Activated CD8-positive, alpha-beta memory T cell treated with anti-CD3 and anti-CD28 coated beads, Interleukin-2, amount 50 U/mL, for 48 hours (primary cell): ENCODE measurements at regions not wholly inside any gene's neighbourhood (a gene's known extent, or its start where the extent isn't known, plus 50 kb on each side); places are given as distances from the start of the nearest gene placed in this dataset.
"Not testable (repeated sequence)": the region's sequence is repeated elsewhere in the genome, so short reads cannot be mapped to it uniquely, and the experiment has no call there.

Experiments used
- DNase-seq: peaks from one replicate; pipeline ENCODE4 v3.0.0-alpha.2; 2020

DNA sequence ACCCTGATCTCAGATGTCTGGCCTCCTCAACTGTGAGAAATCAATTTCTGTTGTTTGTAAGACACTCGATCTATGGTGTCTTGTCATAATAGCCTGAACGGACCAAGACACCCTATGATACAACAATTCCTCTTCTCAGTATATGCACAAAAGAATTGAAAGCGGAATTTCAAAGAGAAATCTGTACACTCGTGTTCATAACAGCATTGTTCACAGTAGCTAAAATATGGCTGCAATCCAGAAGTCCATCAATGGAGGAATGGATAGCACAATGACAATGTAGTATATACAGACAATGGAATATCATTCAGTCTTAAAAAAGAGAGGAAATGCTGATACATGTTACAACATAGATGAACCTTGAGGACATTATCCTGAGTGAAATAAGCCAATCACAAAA, 354.6 kb downstream of the SFMBT2 start:
- no peak for DNase-seq

GRCh38 chr10:7054915-7055314, 355.9 kb downstream of the SFMBT2 start:
- no peak for DNase-seq

DNA sequence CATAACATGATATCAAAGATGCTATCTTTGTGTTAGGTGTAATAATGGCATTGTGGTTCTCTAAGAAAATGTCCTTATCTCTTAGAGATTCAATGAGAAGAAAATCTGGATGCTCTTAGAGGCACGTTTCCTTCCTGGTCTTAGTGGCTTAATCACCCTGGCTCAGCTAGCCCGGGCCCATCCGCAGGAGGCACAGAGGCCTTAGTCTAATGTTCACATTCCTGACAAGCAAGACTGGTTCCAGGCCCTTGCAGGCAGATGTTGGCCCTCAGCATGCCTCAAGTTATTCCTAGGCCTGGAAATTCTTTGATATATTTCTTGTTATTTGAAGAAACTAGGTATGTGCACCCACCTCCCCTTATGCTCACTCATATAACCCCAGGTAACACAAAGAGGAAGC, 357.6 kb downstream of the SFMBT2 start:
- DNase-seq: no peak

GRCh38 chr10:7050024-7050423, 360.8 kb downstream of the SFMBT2 start:
- DNase-seq: not testable (repeated sequence)

DNA sequence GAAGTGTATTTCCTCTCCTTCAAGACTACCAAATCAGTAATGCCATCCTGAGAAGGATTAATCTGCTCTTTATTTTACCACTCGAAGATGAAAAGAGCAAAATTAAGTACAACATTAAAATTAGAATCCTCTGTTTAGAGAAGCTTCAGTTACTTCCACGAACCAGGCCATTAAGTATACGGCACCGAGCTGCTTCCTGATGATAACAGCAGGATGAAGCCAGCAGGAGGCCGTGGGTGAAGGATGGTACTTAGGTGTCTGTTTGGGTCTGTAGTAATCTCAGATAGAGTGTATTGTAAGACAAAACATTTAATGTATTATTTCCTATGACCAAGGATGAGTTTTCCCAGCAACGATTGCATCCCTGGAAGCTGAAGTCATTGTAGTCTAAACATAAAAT, 362.8 kb downstream of the SFMBT2 start:
- no peak for DNase-seq

DNA sequence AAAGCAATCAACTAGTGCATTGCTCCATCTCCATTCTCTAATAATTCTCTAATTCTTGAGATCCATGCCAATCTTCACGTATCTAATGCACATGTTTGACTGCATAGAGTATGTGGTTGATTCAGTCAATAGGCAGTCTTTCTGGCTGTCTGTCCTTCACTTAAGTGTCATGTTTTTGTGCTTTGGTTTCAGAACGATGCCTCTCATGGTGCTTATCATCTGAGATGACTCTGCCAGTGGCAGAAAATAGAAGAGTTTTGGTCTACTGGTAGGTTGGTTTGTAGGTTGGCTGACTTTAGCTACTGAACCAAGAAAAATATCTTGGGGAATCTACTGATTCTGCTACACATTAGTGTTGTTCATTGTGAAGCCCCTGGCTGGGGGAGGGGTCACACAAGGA, 364.2 kb downstream of the SFMBT2 start:
- DNase-seq: no peak

DNA sequence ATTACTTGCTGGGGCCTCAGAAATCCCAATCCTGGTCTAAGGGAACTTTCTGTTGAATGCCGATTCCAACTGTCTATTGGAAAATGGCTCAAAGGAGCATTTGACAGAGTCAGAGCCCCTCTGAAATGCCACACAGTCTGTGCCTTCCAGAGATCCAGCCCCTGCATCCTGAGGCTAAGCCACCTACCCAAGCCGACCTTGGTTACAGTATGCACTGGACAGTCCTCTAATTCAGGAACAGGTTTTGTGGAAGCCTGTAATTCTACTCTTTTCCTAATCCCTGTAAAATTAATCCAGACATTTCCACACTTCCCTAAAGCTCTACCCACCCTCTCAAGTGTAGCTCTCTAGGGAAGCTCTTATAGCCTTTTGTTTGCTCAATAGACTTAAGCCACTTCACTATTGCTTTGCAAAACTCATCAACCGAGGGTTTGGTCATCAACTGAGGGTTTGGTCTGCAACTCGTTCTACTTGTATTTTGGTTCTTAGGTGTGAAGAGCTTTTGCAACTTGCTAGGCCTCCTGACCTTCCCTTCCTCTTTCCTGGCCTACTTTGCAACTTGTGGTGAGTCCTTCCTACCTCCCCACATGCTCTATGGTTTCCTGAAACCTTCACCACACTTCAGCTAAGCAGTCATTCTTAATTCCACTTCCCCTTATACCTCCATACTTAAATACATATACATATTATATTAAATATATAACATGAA, 364.8 kb downstream of the SFMBT2 start:
- DNase-seq: no peak

GRCh38 chr10:7043055-7043653, 367.7 kb downstream of the SFMBT2 start:
- no peak for DNase-seq

DNA sequence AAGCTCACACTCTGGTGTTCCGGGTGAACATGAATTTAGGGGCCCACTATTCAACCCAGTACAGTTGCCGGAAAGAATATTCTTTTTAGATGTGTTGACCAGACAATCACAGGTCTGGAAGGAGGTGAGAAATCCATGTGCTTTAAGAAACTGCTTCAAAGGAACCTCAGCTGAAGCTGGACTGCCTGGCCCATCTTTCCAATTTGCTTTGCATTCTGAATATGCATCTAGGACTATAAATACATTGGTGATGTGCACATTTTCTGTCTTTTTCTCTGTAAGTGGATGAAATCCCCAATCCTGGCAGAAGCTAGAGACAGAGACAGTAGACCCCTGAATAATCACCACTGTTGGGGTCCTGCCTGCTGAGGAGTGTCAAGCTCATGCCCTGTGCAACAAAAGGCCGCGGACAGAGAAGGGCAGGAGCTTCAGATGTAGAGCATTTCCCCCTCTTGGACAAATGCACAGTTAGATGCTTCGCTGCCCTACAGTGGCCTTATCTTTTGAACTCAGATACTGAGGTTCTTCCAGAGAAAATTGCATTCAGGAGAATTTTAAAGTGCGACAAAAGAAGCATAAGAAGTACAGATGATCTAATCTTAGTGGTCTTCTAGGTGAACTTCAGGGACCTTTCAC, 368.3 kb downstream of the SFMBT2 start:
- DNase-seq: no peak

DNA sequence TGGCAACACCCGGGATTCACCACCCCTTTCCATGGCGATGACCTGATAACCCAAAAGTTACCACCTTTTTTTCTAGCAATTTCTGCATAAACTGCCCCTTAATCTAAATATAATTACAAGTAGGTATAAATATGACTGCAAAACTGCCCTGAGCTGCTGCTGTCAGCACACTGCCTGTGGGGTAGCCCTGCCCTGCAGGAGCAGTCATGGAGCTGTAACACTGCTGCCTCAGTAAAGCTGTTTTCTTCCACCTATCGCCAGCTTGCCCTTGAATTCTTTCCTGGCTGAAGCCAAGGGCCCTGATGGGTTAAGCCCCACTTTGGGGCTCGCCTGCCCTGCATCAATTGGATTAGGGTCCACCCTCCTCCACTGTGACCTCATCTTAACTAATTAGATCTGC, 368.8 kb downstream of the SFMBT2 start:
- no peak for DNase-seq

- DNase-seq: no peak
These were observed 370.2 kb downstream of the SFMBT2 start for GRCh38 chr10:7040681-7041080.

- DNase-seq: no peak
These were observed 371.0 kb downstream of the SFMBT2 start for GRCh38 chr10:7039859-7040258.

GRCh38 chr10:7038416-7038815, 372.4 kb downstream of the SFMBT2 start:
- no peak for DNase-seq

GRCh38 chr10:7037434-7037833, 373.4 kb downstream of the SFMBT2 start:
- DNase-seq: not testable (repeated sequence)

DNA sequence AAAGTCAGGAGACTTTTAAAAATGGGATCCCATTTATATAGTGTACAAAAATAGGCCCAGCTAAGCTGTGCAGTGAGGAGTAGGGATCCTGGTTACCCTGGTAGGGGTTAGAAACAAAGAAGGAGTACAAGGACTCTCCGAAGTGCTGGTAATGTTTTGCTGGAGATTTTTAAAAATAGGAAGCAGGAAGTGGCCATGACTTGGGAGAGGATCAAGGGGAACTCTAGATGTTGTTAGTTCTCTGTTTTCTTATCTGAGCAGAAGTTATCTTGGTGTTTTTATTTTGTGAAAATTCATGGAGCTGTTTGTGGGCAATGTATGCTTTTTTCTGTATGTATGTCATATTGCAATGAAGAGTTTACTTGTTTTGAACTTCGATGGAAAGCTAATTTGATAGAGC, 373.9 kb downstream of the SFMBT2 start:
- DNase-seq: no peak

- DNase-seq: no peak
These were observed 375.6 kb downstream of the SFMBT2 start for GRCh38 chr10:7035126-7035761.

GRCh38 chr10:7033031-7033430, 377.8 kb downstream of the SFMBT2 start:
- DNase-seq: no peak

DNA sequence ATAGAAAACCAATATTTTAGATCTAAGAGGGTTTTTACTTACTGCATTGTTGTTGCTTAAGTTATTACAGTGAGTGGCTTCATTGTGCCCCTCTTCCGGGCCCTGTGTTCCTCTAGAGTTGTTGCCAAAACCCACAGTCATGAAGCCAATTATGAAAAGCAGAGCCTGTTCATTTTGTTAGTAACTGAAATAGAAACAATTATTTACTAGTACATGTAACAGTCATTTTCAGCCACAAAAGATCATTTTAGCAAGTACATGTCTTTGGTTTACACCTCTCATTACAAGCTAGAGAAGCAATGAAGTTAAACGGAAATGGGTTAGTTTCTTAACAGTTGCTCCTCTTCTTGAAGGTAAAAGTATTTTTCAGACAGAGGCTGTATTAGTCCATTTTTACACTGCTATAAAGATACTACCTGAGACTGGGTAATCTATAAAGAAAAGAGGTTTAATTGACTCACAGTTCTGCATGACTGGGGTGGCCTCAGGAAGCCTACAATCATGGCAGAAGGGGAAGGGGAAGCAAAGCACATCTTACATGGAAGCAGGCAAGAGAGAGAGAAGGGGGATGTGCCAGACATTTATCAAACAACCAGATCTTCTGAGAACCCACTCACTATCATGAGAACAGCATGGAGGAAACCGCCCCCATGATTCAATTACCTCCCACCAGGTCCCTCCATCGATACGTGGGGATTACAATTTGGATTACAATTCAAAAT, 380.5 kb downstream of the SFMBT2 start:
- DNase-seq: no peak

- DNase-seq: no peak
These were observed 381.2 kb downstream of the SFMBT2 start for GRCh38 chr10:7029672-7030071.

DNA sequence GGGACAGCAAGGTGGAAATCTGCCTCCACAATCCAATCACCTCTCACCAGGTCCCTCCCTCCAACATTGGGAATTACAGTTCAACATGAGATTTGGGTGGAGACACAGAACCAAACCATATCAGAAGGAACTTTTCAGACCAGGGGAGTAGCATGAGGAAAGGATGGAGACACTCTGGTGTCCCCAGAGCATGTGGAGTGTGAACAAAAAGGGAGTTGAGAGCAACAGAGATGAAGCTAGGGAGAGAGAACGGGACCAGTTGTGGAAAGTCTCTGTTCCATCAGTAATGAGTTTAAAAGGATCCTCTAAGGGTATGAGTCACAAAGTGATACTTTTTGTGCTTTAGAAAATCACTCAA, 382.0 kb downstream of the SFMBT2 start:
- no peak for DNase-seq

GRCh38 chr10:7027913-7028808, 382.7 kb downstream of the SFMBT2 start:
- DNase-seq: no peak

- no peak for DNase-seq
These were observed 383.5 kb downstream of the SFMBT2 start for GRCh38 chr10:7027237-7027912.
